ENCODE measurements at regions not wholly inside any gene's neighbourhood (a gene's known extent, or its start where the extent isn't known, plus 50 kb on each side); places are given as distances from the start of the nearest gene placed in this dataset.

- no peak for DNase-seq (ENCODE audit: low read depth in 2 of 3, low spot score in 2 of 3)
Observed at GRCh38 chr2:120563616-120564015, 172.1 kb upstream of the GLI2 start.

- no peak for DNase-seq (ENCODE audit: low read depth in 2 of 3, low spot score in 2 of 3)
Observed at GRCh38 chr2:120564213-120565094, 171.2 kb upstream of the GLI2 start.

GRCh38 chr2:120565095-120565460 is 170.6 kb upstream of the GLI2 start:
- DNase-seq (ENCODE audit: low read depth in 2 of 3, low spot score in 2 of 3), result no peak

- DNase-seq (ENCODE audit: low read depth in 2 of 3, low spot score in 2 of 3), result no peak
Observed at GRCh38 chr2:120565929-120566328, 169.7 kb upstream of the GLI2 start.

- no peak for DNase-seq (ENCODE audit: low read depth in 2 of 3, low spot score in 2 of 3)
Observed at GRCh38 chr2:120566331-120567035, 169.2 kb upstream of the GLI2 start.

GRCh38 chr2:120567128-120567527 is 168.5 kb upstream of the GLI2 start:
- DNase-seq (ENCODE audit: low read depth in 2 of 3, low spot score in 2 of 3), result no peak

GRCh38 chr2:120568089-120568974 is 167.3 kb upstream of the GLI2 start:
- DNase-seq (ENCODE audit: low read depth in 2 of 3, low spot score in 2 of 3), result no peak

GRCh38 chr2:120568975-120569268 is 166.7 kb upstream of the GLI2 start:
- no peak for DNase-seq (ENCODE audit: low read depth in 2 of 3, low spot score in 2 of 3)

GRCh38 chr2:120570001-120570400 is 165.7 kb upstream of the GLI2 start:
- no peak for DNase-seq (ENCODE audit: low read depth in 2 of 3, low spot score in 2 of 3)

GRCh38 chr2:120570546-120570945 is 165.1 kb upstream of the GLI2 start:
- no peak for DNase-seq (ENCODE audit: low read depth in 2 of 3, low spot score in 2 of 3)

GRCh38 chr2:120571015-120571728 is 164.5 kb upstream of the GLI2 start:
- no peak for DNase-seq (ENCODE audit: low read depth in 2 of 3, low spot score in 2 of 3)

- no peak for DNase-seq (ENCODE audit: low read depth in 2 of 3, low spot score in 2 of 3)
Observed at GRCh38 chr2:120572226-120572625, 163.4 kb upstream of the GLI2 start.

GRCh38 chr2:120574620-120575019 is 161.0 kb upstream of the GLI2 start:
- DNase-seq (ENCODE audit: low read depth in 2 of 3, low spot score in 2 of 3), result no peak

GRCh38 chr2:120575966-120576365 is 159.7 kb upstream of the GLI2 start:
- no peak for DNase-seq (ENCODE audit: low read depth in 2 of 3, low spot score in 2 of 3)

GRCh38 chr2:120576509-120577474 is 158.9 kb upstream of the GLI2 start:
- no peak for DNase-seq (ENCODE audit: low read depth in 2 of 3, low spot score in 2 of 3)

- no peak for DNase-seq (ENCODE audit: low read depth in 2 of 3, low spot score in 2 of 3)
Observed at GRCh38 chr2:120577721-120578295, 157.9 kb upstream of the GLI2 start.

- DNase-seq (ENCODE audit: low read depth in 2 of 3, low spot score in 2 of 3), result no peak
Observed at GRCh38 chr2:120578576-120579352, 156.9 kb upstream of the GLI2 start.

GRCh38 chr2:120579916-120580685 is 155.6 kb upstream of the GLI2 start:
- no peak for DNase-seq (ENCODE audit: low read depth in 2 of 3, low spot score in 2 of 3)

Data from activated CD8-positive, alpha-beta memory T cell treated with anti-CD3 and anti-CD28 coated beads for 48 hours (primary cell).